ENCODE measurements at regions not wholly inside any gene's neighbourhood (a gene's known extent, or its start where the extent isn't known, plus 50 kb on each side); places are given as distances from the start of the nearest gene placed in this dataset.
"Not testable (repeated sequence)": the region's sequence is repeated elsewhere in the genome, so short reads cannot be mapped to it uniquely, and the experiment has no call there.

GRCh38 chr12:38204831-38205230 is 111.7 kb upstream of the ALG10B start:
- Histone ChIP-seq H3K27me3 (no peaks in the 10 kb centered on the region), H3K36me3 (replicated peaks in 1 of 2) (no peaks in the 10 kb centered on the region), H3K4me1 (replicated peaks in 1 of 2) (no peaks in the 10 kb centered on the region), H3K9me3 (replicated peaks in 1 of 3) (no peaks in the 10 kb centered on the region), H3K4me3 (no peak overlapping the region), H3K27ac (no peak overlapping the region)
- TF ChIP-seq POLR2A (IDR thresholded peaks at IDR 0.05) (no peak), CTCF (IDR thresholded peaks at IDR 0.05) (no peak)
- intact Hi-C loops (cut with DNase I): no loop called here
- DNase-seq: no peak
- WGBS, 4 donors: 80 to 88% (median 83%) methylated on average over 1 of the region's 1 CpG

GRCh38 chr12:38222011-38222410 is 94.6 kb upstream of the ALG10B start:
- no peak for DNase-seq
- no peaks in the 10 kb centered on the region for H3K27me3 ChIP-seq
- H3K36me3 ChIP-seq (replicated peaks in 1 of 2): no peaks in the 10 kb centered on the region
- H3K9me3 ChIP-seq (replicated peaks in 1 of 3): no peaks in the 10 kb centered on the region
- 58 to 67% (median 63%) methylated on average over 4 to 5 of the region's 5 CpGs for WGBS, 4 donors
- H3K4me1 ChIP-seq (replicated peaks in 1 of 2): no peaks in the 10 kb centered on the region
- H3K27ac ChIP-seq: no peak overlapping the region
- no peak overlapping the region for H3K4me3 ChIP-seq
- TF ChIP-seq POLR2A (IDR thresholded peaks at IDR 0.05) (no peak), CTCF (IDR thresholded peaks at IDR 0.05) (no peak)
- intact Hi-C loops (cut with DNase I): no loop called here

- H3K36me3 ChIP-seq (replicated peaks in 1 of 2); H3K9me3 ChIP-seq (replicated peaks in 1 of 3); H3K27ac ChIP-seq; DNase-seq; intact Hi-C loops (cut with DNase I); H3K4me1 ChIP-seq (replicated peaks in 1 of 2); H3K27me3 ChIP-seq; H3K4me3 ChIP-seq: not testable (repeated sequence)
Observed at GRCh38 chr12:38238328-38238727, 78.2 kb upstream of the ALG10B start.

- intact Hi-C loops (cut with DNase I): no loop called here
- no peaks in the 10 kb centered on the region for H3K4me1 ChIP-seq (replicated peaks in 1 of 2)
- H3K4me3 ChIP-seq: no peak overlapping the region
- H3K36me3 ChIP-seq (replicated peaks in 1 of 2): no peaks in the 10 kb centered on the region
- DNase-seq: no peak
- TF ChIP-seq POLR2A (IDR thresholded peaks at IDR 0.05) (no peak), CTCF (IDR thresholded peaks at IDR 0.05) (no peak)
- H3K27me3 ChIP-seq: no peaks in the 10 kb centered on the region
- H3K27ac ChIP-seq: no peak overlapping the region
- H3K9me3 ChIP-seq (replicated peaks in 1 of 3): no peaks in the 10 kb centered on the region
Observed at GRCh38 chr12:38253778-38254177, 62.8 kb upstream of the ALG10B start.

GRCh38 chr12:38258411-38258810 is 58.2 kb upstream of the ALG10B start:
- Histone ChIP-seq H3K27me3 (no peaks in the 10 kb centered on the region), H3K4me1 (replicated peaks in 1 of 2) (no peaks in the 10 kb centered on the region), H3K9me3 (replicated peaks in 1 of 3) (no peaks in the 10 kb centered on the region), H3K4me3 (no peak overlapping the region), H3K27ac (no peak overlapping the region), H3K36me3 (replicated peaks in 1 of 2) (no peaks in the 10 kb centered on the region)
- no peak for TF ChIP-seq CTCF (IDR thresholded peaks at IDR 0.05)
- no peak for TF ChIP-seq POLR2A (IDR thresholded peaks at IDR 0.05)
- DNase-seq: no peak
- intact Hi-C loops (cut with DNase I): no loop called here
- WGBS, 4 donors: 60 to 100% (median 76%) methylated on average over 1 of the region's 1 CpG

Small RNA genes in the stretch of these regions (small RNA-seq; reads per million reads assigned to genes)
- gene RF01518 (0 reads per million in 2 donors), gene RNA5SP358 (7.0 to 9.3 reads per million in 2 donors), gene RNA5SP359 (0.08 to 0.12 reads per million in 2 donors)

Data from adrenal gland (tissue), 9 donors.